Fibroblast of lung (primary cell): ENCODE measurements at regions not wholly inside any gene's neighbourhood (a gene's known extent, or its start where the extent isn't known, plus 50 kb on each side); places are given as distances from the start of the nearest gene placed in this dataset.
A peak's percentile ranks its signal among the peaks of the same experiment; 100 is the strongest.

Source experiments
- DNase-seq, 2 donors: peaks; one replicate each; pipeline versions ENCODE4 v3.0.0 to v3.0.0-alpha.2; 2010; ENCODE audit warnings: low read depth in 2 of 2
- H2AFZ ChIP-seq: 2 replicates; pipeline ENCODE4 v1.5.1; 2012; ENCODE audit warnings: low read length, control low read depth, inconsistent platforms
- H3K27ac ChIP-seq: 2 replicates; pipeline ENCODE4 v1.5.1; 2011; ENCODE audit warnings: low read length, control low read depth; ENCODE audit not compliant: insufficient read depth
- H3K27me3 ChIP-seq: 2 replicates; pipeline ENCODE4 v1.5.1; 2011; ENCODE audit warnings: mild to moderate bottlenecking, low read length; ENCODE audit not compliant: control insufficient read depth, insufficient read depth
- H3K36me3 ChIP-seq: 2 replicates; pipeline ENCODE4 v1.5.1; 2011; ENCODE audit warnings: low read length; ENCODE audit not compliant: control insufficient read depth, insufficient read depth
- H3K4me1 ChIP-seq: 2 replicates; pipeline ENCODE4 v1.5.1; 2011; ENCODE audit warnings: low read length; ENCODE audit not compliant: control insufficient read depth, insufficient read depth; ENCODE audit errors: extremely low read depth
- H3K4me2 ChIP-seq: 2 replicates; pipeline ENCODE4 v1.5.1; 2011; ENCODE audit warnings: low read length, control low read depth; ENCODE audit not compliant: insufficient read depth; ENCODE audit errors: extremely low read depth
- H3K4me3 ChIP-seq, 4 experiments: fragments of 200-600 bp in 1 of 4; sonication (generic) in 1 of 4; replicated peaks in 1 of 4; 2 replicates each; pipeline ENCODE4 v1.5.1; 2011 to 2016; ENCODE audit warnings: low read length in 4 of 4, low read depth in 3 of 4, mild to moderate bottlenecking in 3 of 4, control low read depth in 2 of 4, inconsistent platforms in 1 of 4, mixed read lengths in 1 of 4; ENCODE audit not compliant: insufficient read depth in 1 of 4; ENCODE audit errors: control extremely low read depth in 1 of 4
- H3K79me2 ChIP-seq: 2 replicates; pipeline ENCODE4 v1.5.1; 2012; ENCODE audit warnings: mild to moderate bottlenecking, low read length, inconsistent platforms; ENCODE audit not compliant: control insufficient read depth, insufficient read depth
- H3K9ac ChIP-seq: 2 replicates; pipeline ENCODE4 v1.5.1; 2011; ENCODE audit warnings: mild to moderate bottlenecking, low read length, control low read depth; ENCODE audit not compliant: insufficient read depth
- H3K9me3 ChIP-seq: 2 replicates; pipeline ENCODE4 v1.5.1; 2012; ENCODE audit warnings: low read depth, low read length; ENCODE audit not compliant: control insufficient read depth, insufficient read depth
- H4K20me1 ChIP-seq: 2 replicates; pipeline ENCODE4 v1.5.1; 2011; ENCODE audit warnings: low read length; ENCODE audit not compliant: control insufficient read depth, insufficient read depth; ENCODE audit errors: extremely low read depth
- CTCF ChIP-seq, 2 donors: IDR thresholded peaks in 1 of 2; conservative IDR thresholded peaks in 1 of 2; 1 replicate in 1 of 2; 2 replicates in 1 of 2; pipeline ENCODE4 v1.5.1; 2011 to 2012; ENCODE audit warnings: low read length in 2 of 2, control low read depth in 1 of 2, inconsistent platforms in 1 of 2, low read depth in 1 of 2, mild to moderate bottlenecking in 1 of 2
- EZH2 ChIP-seq: IDR thresholded peaks from 2 replicates; pipeline ENCODE4 v1.5.1; 2012; ENCODE audit warnings: low read length, control low read depth, mild to moderate bottlenecking; ENCODE audit errors: missing control alignments

DNA sequence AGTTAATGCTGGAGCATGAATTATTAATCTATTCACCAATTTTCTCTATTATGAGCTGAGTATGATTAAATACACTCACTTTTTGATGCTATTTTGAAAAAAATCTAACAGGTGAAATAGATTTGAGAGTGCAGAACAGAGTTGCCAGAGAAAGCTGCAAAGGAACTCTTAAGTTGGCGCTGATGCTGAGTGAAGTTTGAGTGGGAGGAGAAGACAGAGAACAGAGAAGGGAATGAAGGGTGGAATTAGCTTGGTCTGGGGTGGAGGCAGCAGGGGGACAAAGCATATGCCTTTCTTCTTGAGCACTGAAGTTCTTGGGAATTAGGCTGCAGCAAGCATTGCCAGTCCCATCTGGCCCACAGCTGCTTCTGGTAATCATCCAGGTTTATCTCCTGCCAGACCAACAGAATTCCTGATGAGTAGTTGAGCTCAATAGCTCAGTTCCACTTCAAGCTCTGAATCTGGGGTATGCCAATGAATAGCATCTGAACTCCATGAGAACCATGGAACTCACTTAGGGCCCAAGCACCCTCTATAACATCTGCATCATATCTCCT, 290.1 kb downstream of the HINT1 start:
- Histone ChIP-seq H3K4me3 (no peak overlapping the region), H3K9ac (no peak overlapping the region), H4K20me1 (no peaks in the 10 kb centered on the region), H3K79me2 (no peaks in the 10 kb centered on the region), H3K27me3 (no peaks in the 10 kb centered on the region), H2AFZ (no peak overlapping the region), H3K36me3 (no peaks in the 10 kb centered on the region), H3K4me2 (no peak overlapping the region), H3K9me3 (no peaks in the 10 kb centered on the region), H3K4me1 (no peaks in the 10 kb centered on the region), H3K27ac (no peak overlapping the region)
- DNase-seq = no peak
- no peak for TF ChIP-seq CTCF (conservative IDR thresholded peaks at IDR 0.05 in 1 of 2, IDR thresholded peaks at IDR 0.05 in 1 of 2; ENCODE audit: low read depth in 1 of 2, low read length in 2 of 2)
- TF ChIP-seq EZH2 = no peak

DNA sequence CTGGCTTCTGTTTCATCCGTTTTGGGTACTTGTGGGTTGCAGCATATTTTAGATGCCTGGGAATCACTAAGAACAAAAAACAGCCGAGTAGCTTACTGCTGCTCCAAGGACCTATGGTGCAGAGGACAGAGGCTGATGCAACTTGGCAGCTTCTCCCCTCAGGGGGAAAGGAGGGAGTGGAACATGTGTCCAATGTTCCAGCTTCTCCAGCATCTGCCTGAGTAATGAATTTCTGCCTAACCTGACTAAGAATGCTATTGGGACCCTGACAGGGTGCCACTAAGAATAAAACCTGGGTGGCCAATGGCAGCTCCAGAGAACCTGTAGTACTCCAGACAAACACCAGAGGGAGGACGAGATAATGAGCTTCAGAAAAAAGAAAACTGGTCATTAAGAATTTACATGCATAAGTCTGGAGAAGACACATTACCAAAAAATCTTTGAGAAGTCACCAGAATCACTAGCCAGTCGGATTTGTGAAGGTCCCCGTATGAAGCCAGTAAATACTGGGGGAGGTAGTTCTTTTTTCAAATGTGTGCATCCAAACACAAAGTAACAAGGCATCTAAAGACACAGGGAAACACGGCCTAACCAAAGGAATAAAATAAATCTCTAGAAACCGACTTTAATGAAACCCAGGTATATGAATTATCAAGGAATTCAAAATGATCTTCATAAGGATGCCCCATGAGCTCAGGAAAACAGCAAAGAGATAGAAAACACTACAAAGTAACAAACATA, 293.5 kb downstream of the HINT1 start:
- Histone ChIP-seq H3K4me3 (no peak overlapping the region), H3K9ac (no peak overlapping the region), H3K27ac (no peak overlapping the region), H3K9me3 (no peaks in the 10 kb centered on the region), H2AFZ (no peak overlapping the region), H3K4me1 (no peaks in the 10 kb centered on the region), H4K20me1 (no peaks in the 10 kb centered on the region), H3K27me3 (no peaks in the 10 kb centered on the region), H3K36me3 (no peaks in the 10 kb centered on the region), H3K4me2 (no peak overlapping the region), H3K79me2 (no peaks in the 10 kb centered on the region)
- TF ChIP-seq EZH2 (no peak), CTCF (conservative IDR thresholded peaks at IDR 0.05 in 1 of 2, IDR thresholded peaks at IDR 0.05 in 1 of 2; ENCODE audit: low read depth in 1 of 2, low read length in 2 of 2) (peak; percentile 38 to 48)
- DNase-seq = peak; percentile 5

- no peak overlapping the region for H3K4me3 ChIP-seq
- H3K9me3 ChIP-seq = no peaks in the 10 kb centered on the region
- DNase-seq = no peak
- no peak overlapping the region for H2AFZ ChIP-seq
- no peaks in the 10 kb centered on the region for H4K20me1 ChIP-seq
- no peak overlapping the region for H3K9ac ChIP-seq
- no peaks in the 10 kb centered on the region for H3K36me3 ChIP-seq
- no peak overlapping the region for H3K27ac ChIP-seq
- H3K4me2 ChIP-seq = no peak overlapping the region
- H3K27me3 ChIP-seq = no peaks in the 10 kb centered on the region
- H3K79me2 ChIP-seq = no peaks in the 10 kb centered on the region
- H3K4me1 ChIP-seq = no peaks in the 10 kb centered on the region
- TF ChIP-seq EZH2 (no peak), CTCF (conservative IDR thresholded peaks at IDR 0.05 in 1 of 2, IDR thresholded peaks at IDR 0.05 in 1 of 2; ENCODE audit: low read depth in 1 of 2, low read length in 2 of 2) (no peak)
Measured at GRCh38 chr5:130870691-130871090, 294.4 kb downstream of the HINT1 start.
